MM.1S (cell line): ENCODE measurements at regions not wholly inside any gene's neighbourhood (a gene's known extent, or its start where the extent isn't known, plus 50 kb on each side); places are given as distances from the start of the nearest gene placed in this dataset.

Source experiments
- CTCF ChIP-seq: fragments of 300-600 bp; sonication (generic); IDR thresholded peaks from 2 replicates; pipeline ENCODE4 v1.5.1; 2016; ENCODE audit warnings: antibody characterized with exemption, low read length, mixed read lengths
- EZH2 ChIP-seq: fragments of 300-600 bp; sonication (generic); optimal IDR thresholded peaks from 2 replicates; pipeline ENCODE3; 2017; ENCODE audit warnings: low read depth, mild to moderate bottlenecking, antibody characterized with exemption, low read length, mixed read lengths
- EZH2phosphoT487 ChIP-seq: fragments of 300-600 bp; sonication (generic); IDR thresholded peaks from 2 replicates; pipeline ENCODE4 v1.6.1; 2018; ENCODE audit warnings: antibody characterized with exemption, low read length

GRCh38 chr18:41501848-41502247, 453.2 kb upstream of the PIK3C3 start:
- TF ChIP-seq CTCF (no peak), EZH2 (no peak), EZH2phosphoT487 (no peak)
